C4-2B (cell line): ENCODE measurements at regions not wholly inside any gene's neighbourhood (a gene's known extent, or its start where the extent isn't known, plus 50 kb on each side); places are given as distances from the start of the nearest gene placed in this dataset.

ENCODE experiments used
- ZFX ChIP-seq: fragments of 450-650 bp; IDR thresholded peaks from 2 replicates; pipeline ENCODE4 v1.6.1; 2017
- TF ChIP-seq, protein P1 (sequence below): fragments of 450-650 bp; conservative IDR thresholded peaks from 2 replicates; pipeline ENCODE4 v1.5.1; 2017; ENCODE audit warnings: mild to moderate bottlenecking

- TF ChIP-seq, protein P1, sequence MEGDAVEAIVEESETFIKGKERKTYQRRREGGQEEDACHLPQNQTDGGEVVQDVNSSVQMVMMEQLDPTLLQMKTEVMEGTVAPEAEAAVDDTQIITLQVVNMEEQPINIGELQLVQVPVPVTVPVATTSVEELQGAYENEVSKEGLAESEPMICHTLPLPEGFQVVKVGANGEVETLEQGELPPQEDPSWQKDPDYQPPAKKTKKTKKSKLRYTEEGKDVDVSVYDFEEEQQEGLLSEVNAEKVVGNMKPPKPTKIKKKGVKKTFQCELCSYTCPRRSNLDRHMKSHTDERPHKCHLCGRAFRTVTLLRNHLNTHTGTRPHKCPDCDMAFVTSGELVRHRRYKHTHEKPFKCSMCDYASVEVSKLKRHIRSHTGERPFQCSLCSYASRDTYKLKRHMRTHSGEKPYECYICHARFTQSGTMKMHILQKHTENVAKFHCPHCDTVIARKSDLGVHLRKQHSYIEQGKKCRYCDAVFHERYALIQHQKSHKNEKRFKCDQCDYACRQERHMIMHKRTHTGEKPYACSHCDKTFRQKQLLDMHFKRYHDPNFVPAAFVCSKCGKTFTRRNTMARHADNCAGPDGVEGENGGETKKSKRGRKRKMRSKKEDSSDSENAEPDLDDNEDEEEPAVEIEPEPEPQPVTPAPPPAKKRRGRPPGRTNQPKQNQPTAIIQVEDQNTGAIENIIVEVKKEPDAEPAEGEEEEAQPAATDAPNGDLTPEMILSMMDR = no peak
- TF ChIP-seq ZFX = no peak
Measured at GRCh38 chr12:28938056-28938455, 211.0 kb upstream of the FAR2 start.
